GM19023 (cell line): ENCODE measurements at regions not wholly inside any gene's neighbourhood (a gene's known extent, or its start where the extent isn't known, plus 50 kb on each side); places are given as distances from the start of the nearest gene placed in this dataset.

Experiments used
- ATAC-seq: cut with Tn5 transposase; IDR thresholded peaks from one replicate; pipeline ENCODE4 v1.9.1; 2021; ENCODE audit warnings: mild to moderate bottlenecking, moderate library complexity; ENCODE audit not compliant: unreplicated experiment

DNA sequence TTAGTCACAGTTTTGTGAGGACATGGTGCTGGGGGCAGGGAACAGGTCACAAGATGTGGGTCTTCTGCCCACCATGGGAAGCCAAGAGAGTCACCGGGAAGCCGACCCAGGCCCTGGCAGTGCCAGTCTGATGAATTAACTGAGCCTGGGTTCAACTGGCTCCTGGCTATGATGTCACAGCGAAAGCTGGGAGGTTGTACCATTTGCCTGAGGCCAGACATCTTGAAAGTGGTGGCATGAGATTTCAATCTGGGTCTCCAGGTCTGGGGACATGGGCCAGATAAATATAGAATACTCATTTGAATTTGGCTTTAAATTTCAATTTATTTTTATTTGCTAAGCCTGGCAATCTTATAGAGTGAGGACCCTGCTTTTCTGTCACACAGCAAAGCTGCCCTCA, 280.9 kb downstream of the NSG2 start:
- ATAC-seq = no peak

DNA sequence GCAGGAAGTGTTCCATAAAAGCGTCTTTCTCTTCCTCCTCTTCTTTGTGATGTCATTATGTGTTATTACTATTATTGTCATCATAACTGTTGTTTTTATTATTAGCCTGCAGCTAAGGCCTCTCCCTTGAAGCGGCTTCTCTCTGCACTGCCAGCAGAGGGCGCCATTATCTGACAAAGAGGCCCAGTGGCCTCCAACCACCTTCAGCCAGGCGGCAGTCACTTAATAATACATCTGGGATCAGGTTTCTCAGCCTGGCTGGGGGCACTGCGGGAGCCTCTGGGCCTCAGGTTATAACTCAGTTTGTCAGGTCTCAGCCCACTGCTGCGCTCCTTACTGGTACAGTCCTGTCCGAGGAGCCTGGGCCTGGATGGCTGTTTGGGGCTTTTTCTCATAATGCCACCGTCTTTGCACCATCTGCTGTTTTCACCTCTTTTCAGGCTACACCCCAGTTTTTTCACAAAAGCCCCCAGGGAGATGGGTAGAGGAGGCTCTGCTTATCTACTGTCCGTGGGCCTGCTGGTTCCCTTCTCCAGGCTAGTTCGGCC, 281.9 kb downstream of the NSG2 start:
- ATAC-seq = no peak

DNA sequence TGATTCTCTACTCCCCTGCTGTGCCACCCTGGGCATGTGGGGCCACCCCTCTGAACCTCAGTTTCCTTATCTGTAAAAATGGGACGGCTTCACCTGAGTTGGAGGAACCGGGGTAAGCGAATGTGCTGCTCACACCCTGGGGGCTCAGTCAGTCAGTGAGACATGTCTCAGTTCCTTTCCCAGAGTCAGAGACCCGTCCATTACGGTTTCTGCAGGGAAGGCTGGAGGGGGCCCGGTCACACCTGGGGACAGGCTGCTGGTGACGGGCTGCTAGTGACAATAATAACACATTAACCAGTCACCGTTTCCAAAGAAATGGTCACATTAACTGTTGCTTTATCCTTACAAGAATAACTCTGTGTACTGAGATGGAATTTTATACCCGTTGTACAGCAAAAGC, 282.4 kb downstream of the NSG2 start:
- no peak for ATAC-seq

DNA sequence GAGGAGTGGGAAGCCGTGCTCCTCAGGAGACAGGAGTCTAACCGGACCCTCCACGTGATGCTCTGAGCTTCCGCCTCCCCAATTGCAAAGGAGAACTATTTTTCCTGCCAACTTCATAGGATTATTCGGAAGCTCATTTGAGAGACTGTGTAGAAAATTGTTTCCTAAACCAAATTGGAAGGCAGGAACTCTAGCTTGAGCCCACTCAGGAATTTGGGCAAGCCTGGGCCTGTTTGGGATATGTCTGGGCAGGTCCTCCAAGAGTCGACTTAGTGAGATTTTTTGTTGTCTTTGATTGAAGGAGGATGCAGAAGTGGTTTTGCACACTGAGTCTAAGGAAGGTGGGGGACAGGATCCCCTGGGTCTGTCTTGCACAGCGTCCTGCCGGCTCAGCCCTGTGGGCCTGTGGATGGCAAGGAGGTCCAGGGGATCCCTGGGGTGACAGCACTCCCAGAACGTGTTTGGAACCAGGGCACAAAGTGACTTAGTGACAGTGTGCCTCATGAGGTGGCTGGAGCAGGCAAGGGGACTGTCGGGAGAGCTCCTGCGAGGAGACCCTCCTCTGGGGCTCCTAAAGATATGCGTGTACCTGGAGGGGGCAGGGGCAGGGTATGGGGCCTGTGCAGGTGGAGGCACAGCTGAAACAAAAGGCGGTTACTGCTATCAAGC, 283.3 kb downstream of the NSG2 start:
- ATAC-seq = no peak

DNA sequence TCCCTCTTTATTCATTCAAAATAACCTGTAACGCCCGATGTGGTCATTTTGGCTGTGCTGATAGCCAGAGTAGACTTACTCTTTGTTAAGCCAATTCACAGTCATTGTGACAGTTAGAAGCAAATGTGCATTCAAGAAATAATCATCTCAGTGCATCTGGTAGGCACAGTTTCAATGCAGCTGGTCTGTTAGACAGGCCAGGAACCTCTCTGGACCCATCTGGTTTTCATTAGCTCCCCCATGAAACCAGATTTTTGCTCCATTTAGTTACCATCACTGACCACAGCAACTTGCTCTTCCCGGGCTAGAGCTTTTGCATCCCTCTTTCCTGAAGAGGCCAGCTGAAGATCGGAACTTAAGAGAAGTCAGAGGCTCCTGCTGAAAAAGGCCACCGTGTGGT, 284.2 kb downstream of the NSG2 start:
- no peak for ATAC-seq

DNA sequence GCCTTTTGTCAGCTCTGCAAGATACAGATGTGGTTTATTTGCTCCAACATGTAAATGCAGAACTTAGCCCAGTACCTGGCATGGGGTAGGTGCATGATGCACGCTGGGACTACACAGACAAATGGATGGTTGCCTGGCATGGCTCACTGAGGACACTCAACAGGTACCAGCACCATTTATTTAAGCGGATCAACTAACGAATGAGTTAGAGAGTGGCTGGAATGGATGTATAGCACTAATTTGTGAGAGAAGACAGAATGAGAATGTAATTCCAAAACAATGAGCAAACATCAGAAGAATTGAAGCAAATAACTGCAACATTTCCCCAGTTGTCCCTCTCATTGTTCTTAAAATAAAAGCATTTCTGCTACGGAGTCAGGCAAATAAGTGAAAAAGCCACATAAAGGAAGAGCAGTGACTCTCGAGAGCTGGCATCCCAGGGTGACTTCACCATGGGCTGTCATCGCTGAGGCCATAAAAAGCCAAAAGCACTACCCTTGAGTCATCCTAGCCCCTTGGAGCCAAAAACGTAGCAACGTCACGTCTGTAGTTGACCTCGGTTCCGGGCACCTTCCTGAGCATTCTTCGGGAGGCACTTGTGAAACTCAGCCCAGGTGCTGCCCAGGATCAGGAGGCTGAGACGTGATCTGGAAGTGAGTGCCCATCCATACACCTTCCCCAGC, 290.3 kb downstream of the NSG2 start:
- ATAC-seq = no peak

DNA sequence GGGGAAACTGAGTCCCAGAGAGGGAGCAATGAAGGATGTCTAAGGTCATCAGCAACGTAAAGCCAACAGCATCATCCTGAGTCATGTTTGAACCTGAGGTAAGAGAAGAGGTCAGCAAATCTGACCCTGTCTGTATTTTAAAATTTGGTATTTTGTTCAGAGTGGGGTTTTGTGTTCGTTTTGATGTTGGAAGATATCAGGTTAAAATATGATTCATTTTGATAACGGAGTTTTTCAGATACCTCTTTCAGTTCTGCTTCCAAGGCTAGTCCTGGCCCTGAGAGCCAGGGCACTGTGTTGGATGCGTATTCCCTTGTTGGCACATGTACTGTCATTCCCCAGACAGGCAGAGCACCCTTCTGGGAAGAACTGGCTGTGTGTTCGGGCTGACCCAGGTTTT, 291.0 kb downstream of the NSG2 start:
- no peak for ATAC-seq

DNA sequence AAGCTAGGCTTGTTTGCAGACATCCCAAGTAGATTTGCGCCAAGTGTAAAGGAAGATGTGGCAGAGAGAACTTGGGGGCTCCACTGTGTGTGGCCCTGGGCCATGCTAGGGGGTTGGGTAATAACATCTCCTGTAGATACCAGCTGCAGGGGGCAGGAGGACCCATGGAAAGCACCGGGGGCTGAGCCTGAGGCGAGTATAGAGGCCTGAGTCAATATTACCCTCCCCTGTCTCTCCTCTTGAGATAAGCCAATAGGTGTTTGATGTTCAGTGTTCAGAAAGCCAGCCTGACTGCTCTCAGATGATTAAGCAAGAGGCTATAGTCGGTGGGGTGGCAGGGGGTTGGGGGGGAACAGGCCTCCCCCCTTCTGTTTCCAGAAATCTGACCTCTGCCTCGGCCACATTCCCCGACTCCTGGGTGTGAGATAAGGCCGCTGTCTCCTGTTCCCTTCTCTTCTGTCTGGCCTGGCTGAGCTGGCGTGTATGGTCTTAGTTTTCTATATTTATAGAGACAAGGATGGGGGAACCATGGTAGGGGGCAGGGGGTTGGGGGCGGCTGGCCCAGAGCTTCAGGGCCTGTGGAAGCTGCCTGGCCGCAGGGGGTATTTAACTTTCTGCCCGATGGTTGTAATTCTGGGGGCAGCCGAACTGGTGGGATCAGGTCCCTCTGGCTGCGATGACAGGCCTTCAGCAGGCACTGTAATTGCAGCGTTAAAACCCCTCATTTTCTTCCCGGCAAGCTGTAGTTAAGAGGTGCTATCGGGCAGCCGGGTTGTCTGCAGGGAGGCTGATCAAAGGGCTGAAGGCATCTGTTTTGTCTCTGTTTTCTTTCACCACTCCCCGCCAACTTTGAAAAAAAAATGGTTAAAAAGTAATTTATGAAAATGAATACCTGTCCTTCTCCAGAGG, 292.0 kb downstream of the NSG2 start:
- no peak for ATAC-seq

DNA sequence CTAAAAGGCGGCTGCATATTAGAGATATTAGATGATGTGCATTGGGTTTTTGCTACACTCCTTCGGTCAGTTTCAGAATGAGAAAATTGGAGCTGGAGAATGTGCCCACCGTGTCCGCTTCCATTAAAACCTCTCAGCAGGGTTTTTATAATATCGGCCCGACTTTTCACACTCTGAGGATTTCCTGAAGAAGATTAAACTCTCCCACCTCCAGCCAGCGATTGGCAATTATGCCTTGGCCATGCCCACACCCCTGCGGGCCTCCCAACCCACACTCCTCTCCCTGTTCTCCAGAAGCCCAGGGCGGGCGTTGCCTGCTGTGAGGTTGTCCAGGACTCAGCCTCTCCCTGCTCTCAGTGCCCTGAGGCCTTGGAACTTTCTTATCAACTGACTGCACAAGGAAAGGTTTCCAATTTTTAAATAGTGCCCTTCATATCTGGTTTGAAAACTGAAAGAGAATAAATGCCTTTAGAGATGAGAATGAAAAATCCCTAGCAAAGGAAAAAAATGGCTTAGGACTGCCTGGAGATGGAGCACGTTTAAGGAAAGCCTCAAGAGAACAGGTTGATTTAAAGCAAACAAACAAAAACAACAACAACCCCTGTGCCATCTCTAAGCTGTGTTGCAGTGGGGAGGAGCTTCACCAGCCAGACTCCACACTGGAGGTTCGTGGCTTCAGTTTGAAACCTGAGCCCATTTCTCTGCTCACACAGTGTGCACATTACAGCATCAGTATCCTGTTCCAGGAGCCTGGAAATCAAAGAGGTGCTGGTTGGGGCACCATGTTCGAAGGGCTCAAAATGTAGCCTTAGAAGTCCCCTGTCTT, 292.9 kb downstream of the NSG2 start:
- no peak for ATAC-seq

DNA sequence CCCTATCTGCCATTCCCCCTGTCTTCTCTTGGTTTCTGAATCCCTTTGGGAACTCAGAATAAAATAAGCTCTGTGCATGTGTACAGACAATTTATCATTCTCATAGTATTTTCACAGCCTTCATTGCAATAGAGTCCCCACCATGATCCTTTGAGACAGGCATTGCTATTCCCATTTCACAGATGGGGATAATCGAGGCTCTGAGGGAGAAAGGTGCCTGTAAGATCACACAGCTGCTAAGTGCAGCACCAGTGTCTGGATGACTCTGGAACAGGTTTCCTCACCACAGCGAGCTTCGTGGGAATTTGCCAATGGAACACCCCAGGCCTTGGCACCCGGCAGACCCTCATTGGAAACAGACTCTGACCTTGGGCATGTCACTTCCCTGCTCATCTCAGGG, 293.6 kb downstream of the NSG2 start:
- ATAC-seq = no peak

DNA sequence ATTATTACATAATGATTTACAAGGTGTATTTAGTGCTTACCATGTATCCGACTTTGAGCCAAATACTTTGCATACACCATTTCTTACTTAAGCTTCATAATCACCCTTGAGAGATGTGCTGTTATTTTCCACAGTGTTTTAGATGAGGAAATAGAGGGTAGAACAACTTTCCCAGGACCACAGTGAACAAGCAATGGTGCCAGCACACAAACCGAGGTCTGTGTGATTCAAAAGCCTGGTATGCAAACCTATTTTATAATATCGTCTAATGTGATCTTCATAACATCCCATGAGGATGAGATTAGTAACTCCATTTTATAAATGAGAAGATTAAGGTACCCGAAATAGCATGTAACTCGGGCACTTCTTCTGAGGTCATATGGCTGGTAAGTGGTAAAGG, 294.7 kb downstream of the NSG2 start:
- ATAC-seq = no peak

DNA sequence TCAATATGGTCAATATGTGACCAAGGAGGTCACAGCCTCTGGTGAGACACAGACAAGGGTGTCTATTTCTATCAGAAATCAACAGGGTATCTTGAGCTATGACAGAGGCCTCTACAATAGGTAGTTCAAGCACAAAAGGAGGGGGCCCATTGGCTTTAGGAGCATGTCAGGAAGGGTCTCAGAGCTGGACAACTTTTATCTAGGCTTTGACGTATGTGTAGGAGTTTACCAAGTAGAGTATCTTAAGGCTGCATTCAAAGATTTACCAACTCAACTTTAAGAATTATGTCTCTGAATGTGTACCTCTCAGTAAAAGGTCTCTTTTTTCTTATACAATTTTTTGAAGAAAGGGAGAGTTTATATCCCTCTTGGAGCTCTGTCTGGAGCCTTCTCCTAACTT, 297.2 kb downstream of the NSG2 start:
- ATAC-seq = no peak

DNA sequence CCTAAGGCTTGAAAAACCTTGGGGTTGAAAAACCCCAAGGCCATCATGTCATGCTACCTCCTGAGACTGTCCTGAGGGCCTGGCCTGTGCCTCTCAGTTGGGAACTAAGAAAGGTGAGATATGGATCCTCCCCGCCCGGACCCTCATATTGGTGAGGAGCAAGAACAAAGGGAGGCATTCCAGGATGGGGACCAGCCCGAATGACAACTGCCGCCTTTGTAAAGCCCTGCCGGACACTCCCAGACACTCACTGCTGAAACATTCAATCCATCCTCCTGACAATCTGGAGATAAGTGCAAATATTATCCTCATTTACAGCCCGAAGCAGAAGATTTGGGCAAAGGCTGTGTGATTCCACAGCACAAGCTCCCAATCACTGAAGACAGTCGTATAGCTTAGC, 298.3 kb downstream of the NSG2 start:
- ATAC-seq = no peak

DNA sequence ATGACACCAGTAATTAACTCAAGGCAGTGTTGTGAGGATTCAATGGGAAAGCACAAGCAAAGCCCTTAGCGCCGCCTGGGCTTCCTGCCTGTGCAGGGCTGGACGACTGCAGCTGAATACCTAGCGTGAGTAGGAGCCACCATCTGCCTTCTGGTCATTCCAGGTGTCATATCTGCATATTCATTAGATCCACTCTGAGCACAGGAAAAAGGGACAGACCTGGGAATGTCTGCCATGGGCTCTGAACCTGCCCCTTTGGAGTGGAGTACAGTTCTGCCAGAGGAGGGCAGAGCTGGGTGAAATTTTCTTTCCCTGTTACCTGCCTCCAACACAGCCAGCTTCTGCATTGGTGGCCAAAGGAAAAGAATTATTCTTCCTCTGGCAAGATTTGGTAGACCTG, 298.8 kb downstream of the NSG2 start:
- no peak for ATAC-seq

DNA sequence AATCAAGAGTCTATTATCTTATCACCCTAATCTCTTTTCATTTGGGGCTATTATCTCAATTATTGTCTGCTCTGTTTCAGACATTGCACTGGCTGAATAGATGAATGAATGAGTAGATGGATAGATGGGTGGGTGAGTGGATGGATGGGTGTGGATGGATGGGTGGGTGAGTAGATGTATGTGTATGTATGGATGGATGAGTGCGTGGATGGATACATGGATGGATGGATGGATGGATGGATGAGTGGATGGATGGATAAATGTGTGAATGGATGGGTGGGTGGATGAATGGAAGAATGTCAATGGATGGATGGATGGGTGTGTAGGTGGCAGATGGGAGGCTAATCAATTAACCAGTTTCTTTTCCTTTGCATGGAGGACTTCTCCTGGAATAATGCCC, 301.7 kb downstream of the NSG2 start:
- ATAC-seq = no peak

DNA sequence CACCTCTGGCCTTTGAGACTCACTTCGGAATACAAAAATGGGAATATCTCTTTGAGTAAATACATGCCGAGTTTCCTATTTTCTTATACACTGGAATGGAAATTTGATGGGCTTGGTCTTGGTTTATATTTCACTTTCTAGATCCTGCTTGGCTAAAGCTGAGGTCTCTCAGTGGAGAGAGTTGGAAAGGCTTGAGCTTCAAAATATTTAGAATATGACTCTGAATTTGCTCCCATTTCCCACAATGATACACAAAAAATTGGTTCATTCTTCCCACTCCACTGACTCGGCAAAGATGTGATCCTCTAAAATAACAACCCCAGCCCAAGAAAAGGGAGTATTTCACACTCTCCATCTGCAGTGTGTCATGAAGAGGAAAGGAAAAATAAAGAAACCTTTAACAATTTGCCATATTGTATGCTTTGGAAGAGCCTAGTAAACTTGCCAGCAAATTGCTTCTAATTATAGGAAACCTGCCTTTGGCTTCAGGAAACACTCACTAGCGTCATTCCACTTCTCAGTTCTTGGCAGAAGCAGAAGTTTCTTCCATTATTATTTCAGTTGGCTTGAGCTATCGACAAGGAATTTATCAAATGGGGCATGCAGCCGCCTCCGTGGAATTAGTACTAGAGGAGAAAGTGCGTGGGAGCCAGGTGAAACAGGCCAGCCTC, 302.9 kb downstream of the NSG2 start:
- ATAC-seq = no peak

DNA sequence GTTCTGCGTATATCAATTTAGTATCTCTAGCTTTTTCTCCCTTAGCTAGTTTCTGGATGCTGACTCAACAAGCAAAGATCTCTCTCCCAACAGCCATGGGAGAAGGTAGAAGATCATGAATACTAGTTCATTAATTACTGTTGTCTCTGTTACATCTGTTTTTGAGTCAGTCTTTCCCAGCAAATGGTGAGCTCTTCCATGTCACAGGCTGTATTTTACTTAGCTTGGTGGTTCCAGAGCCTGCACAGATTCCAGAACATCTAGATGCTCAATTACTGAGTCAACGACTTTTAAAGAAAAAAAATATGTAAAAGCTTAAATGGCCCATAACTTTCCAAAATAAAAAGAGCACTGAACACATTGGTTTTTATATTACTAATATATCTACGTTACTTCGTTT, 307.2 kb downstream of the NSG2 start:
- no peak for ATAC-seq

DNA sequence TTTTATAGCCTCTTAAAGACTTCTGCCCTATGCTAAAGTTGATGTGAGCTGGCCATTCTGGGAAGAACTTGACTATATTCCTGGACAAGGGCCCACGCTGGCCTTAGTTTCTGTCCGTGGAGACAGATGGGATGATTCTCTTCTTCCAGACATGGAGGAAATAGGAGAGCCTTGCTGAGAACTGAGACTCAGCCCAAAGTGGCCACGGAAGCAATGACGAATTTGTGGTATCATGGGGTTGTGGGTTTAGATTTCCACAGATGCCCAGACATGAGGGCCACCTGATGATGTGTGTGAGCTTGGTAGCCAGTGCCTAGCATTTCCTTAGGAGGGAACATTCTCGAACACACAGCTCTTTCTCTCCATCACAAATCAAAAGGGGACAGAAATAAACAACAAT, 309.1 kb downstream of the NSG2 start:
- no peak for ATAC-seq

DNA sequence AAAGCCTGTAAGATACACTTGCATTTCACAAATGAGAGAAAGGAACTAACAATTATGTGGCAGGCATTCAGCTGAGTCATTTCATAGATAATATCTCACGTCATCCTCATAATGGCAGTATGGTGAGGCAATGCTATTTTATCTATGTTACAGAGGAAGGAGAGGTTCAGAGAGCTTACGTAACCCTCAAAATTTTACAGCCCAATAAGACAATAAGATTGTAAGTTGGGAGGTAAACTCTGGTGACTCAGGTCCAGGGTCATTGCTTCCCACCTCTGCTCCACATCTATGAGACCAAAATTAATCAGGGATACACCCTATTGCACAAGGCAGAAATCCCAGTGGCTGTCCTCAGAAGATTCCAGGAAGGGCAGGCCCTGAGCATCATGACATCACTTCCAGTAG, 309.7 kb downstream of the NSG2 start:
- ATAC-seq = no peak

DNA sequence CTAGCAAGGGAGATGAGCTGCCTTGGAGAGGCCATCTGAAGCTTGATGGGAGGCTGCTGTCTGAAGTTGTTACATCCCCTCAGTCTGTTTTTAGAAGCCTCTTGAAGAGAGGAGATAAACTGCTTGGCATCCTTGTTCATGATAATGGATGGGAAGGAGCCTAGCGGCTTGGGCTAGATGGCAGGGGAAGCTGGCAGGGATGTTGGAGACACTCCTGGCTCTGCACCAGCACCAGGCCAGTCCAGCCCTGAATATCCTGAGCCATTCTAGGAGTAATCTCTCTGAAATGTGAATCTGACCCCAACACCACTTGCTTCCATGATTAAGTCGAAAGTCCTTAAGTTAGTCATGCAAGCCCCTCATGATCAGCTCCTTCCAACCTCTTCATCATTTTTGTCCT, 310.5 kb downstream of the NSG2 start:
- no peak for ATAC-seq
